Astrocyte (in vitro differentiated cells and primary cell): ENCODE measurements at regions not wholly inside any gene's neighbourhood (a gene's known extent, or its start where the extent isn't known, plus 50 kb on each side); places are given as distances from the start of the nearest gene placed in this dataset.

ENCODE experiments used
- DNase-seq: peaks from one replicate; pipeline ENCODE4 v3.0.0-alpha.2; 2010; ENCODE audit warnings: low read depth
- FAIRE-seq: peaks from 2 replicates; lab custom pipeline; 2011; peaks lifted over from hg19 to GRCh38; lab: Jason Lieb, UNC
- H2AFZ ChIP-seq: 2 replicates; pipeline ENCODE4 v1.6.0; 2012; ENCODE audit warnings: low read depth, low read length, inconsistent platforms
- H3K27ac ChIP-seq: 2 replicates; pipeline ENCODE4 v1.5.1; 2011; ENCODE audit warnings: low read depth, low read length, inconsistent platforms
- H3K27me3 ChIP-seq: 2 replicates; pipeline ENCODE4 v1.6.0; 2011; ENCODE audit warnings: low read length, inconsistent platforms; ENCODE audit not compliant: insufficient read depth
- H3K36me3 ChIP-seq: 2 replicates; pipeline ENCODE4 v1.5.1; 2011; ENCODE audit warnings: low read length, inconsistent platforms; ENCODE audit not compliant: insufficient read depth
- H3K4me1 ChIP-seq: 2 replicates; pipeline ENCODE4 v1.5.1; 2011; ENCODE audit warnings: low read length, inconsistent platforms; ENCODE audit not compliant: insufficient read depth
- H3K4me2 ChIP-seq: 2 replicates; pipeline ENCODE4 v1.6.0; 2012; ENCODE audit warnings: low read length, inconsistent platforms
- H3K4me3 ChIP-seq: 2 replicates; pipeline ENCODE4 v1.5.1; 2011; ENCODE audit warnings: low read depth, mild to moderate bottlenecking, low read length, inconsistent platforms; ENCODE audit not compliant: insufficient read depth
- H3K79me2 ChIP-seq: 2 replicates; pipeline ENCODE4 v1.6.0; 2012; ENCODE audit warnings: mild to moderate bottlenecking, low read length, inconsistent platforms; ENCODE audit not compliant: insufficient read depth
- H3K9ac ChIP-seq: 2 replicates; pipeline ENCODE4 v1.6.0; 2012; ENCODE audit warnings: mild to moderate bottlenecking, low read length, inconsistent platforms
- H3K9me3 ChIP-seq: 2 replicates; pipeline ENCODE4 v1.5.1; 2012; ENCODE audit warnings: low read depth, mild to moderate bottlenecking, low read length, inconsistent platforms; ENCODE audit not compliant: insufficient read depth
- H4K20me1 ChIP-seq: 2 replicates; pipeline ENCODE4 v1.6.0; 2012; ENCODE audit warnings: low read length, inconsistent platforms; ENCODE audit not compliant: insufficient read depth
- H3K27ac Mint-ChIP-seq: one replicate; pipeline ENCODE4 v1.8.0; 2021; ENCODE audit warnings: mild to moderate bottlenecking, mixed read lengths; ENCODE audit not compliant: unreplicated experiment
- H3K27me3 Mint-ChIP-seq: one replicate; pipeline ENCODE4 v1.8.0; 2021; ENCODE audit warnings: low read depth, mixed read lengths; ENCODE audit not compliant: unreplicated experiment
- H3K36me3 Mint-ChIP-seq: one replicate; pipeline ENCODE4 v1.8.0; 2021; ENCODE audit warnings: low read depth, mixed read lengths; ENCODE audit not compliant: unreplicated experiment
- H3K4me1 Mint-ChIP-seq: one replicate; pipeline ENCODE4 v1.8.0; 2021; ENCODE audit warnings: low read depth, mixed read lengths; ENCODE audit not compliant: unreplicated experiment
- H3K4me3 Mint-ChIP-seq: one replicate; pipeline ENCODE4 v1.8.0; 2021; ENCODE audit warnings: mild to moderate bottlenecking, moderate library complexity, mixed read lengths; ENCODE audit not compliant: unreplicated experiment
- H3K9me3 Mint-ChIP-seq: one replicate; pipeline ENCODE4 v1.8.0; 2021; ENCODE audit warnings: mild to moderate bottlenecking, mixed read lengths; ENCODE audit not compliant: unreplicated experiment
- EZH2 ChIP-seq: IDR thresholded peaks from 2 replicates; pipeline ENCODE4 v1.6.1; 2012; ENCODE audit warnings: mild to moderate bottlenecking, low read length, inconsistent platforms; ENCODE audit not compliant: insufficient read depth
- TF ChIP-seq, protein P1 (sequence below): IDR thresholded peaks from 2 replicates; pipeline ENCODE4 v1.5.1; 2011; ENCODE audit warnings: low read depth, mild to moderate bottlenecking, inconsistent platforms, low read length, moderate library complexity; ENCODE audit not compliant: insufficient read depth

DNA sequence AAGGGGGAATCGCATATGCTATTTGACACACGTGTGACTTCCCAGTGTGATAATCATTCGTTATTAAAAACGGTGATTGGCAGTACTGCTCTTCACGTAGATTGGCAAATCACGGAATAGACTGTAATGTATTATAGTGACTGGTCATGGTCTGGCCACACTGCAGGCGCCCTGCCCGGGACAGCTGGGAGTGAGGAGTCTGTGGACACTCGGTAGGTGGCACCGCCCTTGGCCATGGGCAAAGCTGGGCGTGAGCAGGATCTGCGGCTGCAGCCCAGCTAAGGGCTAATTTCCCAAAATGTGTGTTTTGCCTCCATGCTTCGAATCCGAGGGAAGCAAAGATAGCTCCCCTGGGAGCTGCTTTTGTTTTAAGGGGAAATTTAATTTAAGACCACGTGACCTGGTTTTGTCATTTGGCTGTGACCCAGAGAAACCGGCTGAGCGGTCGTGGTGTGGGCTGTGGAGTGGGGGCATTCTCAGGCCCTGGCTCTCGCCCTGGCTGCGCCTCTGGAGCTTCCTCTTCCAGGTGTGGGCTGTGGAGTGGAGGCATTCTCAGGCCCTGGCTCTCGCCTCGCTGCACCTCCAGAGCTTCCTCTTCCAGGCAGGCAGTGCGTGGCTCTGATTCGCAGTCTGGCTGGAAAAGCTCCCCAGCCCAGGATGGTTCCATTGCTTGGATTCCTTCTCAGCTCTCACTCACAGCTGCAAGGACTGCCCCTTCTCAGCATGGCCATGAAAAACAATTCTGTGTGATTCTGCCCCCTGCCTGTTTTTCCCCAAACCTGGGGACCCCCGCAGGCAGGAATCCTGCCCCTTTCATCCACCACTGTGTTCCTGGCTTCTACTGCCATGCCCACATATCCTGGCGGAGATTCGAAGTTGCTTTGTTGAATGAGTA, 131.1 kb downstream of the OLFM1 start:
- DNase-seq = no peak
- H3K27me3 Mint-ChIP-seq = peaks cover 44% of the 10 kb centered on the region
- Histone ChIP-seq H3K9me3 (no peaks in the 10 kb centered on the region), H4K20me1 (no peaks in the 10 kb centered on the region), H3K36me3 (no peaks in the 10 kb centered on the region), H3K27ac (no peak overlapping the region), H3K27me3 (peaks cover 9% of the 10 kb centered on the region), H3K4me2 (no peak overlapping the region), H3K4me1 (no peaks in the 10 kb centered on the region), H3K9ac (no peak overlapping the region), H2AFZ (no peak overlapping the region), H3K4me3 (no peak overlapping the region), H3K79me2 (no peaks in the 10 kb centered on the region)
- H3K9me3 Mint-ChIP-seq = peaks cover 2% of the 10 kb centered on the region
- FAIRE-seq = no peak
- H3K27ac Mint-ChIP-seq = no peak overlapping the region
- no peaks in the 10 kb centered on the region for H3K36me3 Mint-ChIP-seq
- TF ChIP-seq EZH2 = no peak
- TF ChIP-seq, protein P1, sequence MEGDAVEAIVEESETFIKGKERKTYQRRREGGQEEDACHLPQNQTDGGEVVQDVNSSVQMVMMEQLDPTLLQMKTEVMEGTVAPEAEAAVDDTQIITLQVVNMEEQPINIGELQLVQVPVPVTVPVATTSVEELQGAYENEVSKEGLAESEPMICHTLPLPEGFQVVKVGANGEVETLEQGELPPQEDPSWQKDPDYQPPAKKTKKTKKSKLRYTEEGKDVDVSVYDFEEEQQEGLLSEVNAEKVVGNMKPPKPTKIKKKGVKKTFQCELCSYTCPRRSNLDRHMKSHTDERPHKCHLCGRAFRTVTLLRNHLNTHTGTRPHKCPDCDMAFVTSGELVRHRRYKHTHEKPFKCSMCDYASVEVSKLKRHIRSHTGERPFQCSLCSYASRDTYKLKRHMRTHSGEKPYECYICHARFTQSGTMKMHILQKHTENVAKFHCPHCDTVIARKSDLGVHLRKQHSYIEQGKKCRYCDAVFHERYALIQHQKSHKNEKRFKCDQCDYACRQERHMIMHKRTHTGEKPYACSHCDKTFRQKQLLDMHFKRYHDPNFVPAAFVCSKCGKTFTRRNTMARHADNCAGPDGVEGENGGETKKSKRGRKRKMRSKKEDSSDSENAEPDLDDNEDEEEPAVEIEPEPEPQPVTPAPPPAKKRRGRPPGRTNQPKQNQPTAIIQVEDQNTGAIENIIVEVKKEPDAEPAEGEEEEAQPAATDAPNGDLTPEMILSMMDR = no peak
- H3K4me1 Mint-ChIP-seq = no peaks in the 10 kb centered on the region
- no peak overlapping the region for H3K4me3 Mint-ChIP-seq

DNA sequence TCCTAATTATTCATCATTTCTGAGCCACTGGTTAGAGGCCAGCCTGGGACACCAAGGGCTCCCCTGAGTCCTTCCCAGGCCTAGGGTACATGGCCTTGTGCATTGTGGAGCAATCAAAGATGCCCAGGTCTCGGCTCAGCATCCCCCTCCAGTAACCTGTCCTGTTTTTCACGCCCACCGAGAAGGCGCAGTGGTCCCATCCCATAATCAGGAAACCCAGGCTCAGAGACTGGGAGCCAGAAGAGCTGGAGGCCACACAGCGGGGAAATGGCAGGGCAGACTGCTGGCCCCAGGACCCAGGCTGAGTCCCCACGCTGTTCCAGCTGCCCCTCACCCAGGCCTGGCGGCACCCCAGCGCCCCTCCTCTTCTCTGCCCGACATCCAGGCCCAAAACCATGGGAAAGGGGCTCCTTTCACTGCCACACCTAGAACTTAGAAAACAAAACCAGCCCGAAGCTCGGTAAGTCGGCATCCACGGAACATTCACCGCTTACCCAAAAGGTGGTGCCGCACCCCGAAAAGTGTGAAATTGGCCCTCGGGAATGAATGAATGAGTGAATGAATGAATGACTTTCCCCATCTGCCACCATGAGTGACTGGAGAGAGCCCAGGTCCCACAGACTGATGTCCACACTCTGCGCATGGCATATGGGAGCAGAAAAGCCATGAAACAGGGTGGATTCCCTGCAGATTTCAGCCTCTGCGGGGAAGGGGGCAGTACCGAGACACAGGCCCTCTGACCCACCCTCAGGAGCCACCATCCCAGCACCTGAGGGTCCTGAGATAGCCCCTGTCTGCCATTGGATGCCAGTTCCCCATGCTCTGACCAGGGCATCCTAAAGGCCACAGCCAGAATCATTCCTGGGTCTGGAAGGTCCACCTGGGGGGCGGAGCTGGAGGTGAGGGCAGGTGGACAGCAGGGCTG, 132.5 kb downstream of the OLFM1 start:
- Histone ChIP-seq H3K9me3 (no peaks in the 10 kb centered on the region), H3K4me1 (no peaks in the 10 kb centered on the region)
- peaks cover 39% of the 10 kb centered on the region for H3K27me3 Mint-ChIP-seq

More for the DNA sequence above, 132.5 kb downstream of the OLFM1 start:
- H3K27ac Mint-ChIP-seq = no peak overlapping the region
- no peaks in the 10 kb centered on the region for H3K36me3 ChIP-seq
- H4K20me1 ChIP-seq = no peaks in the 10 kb centered on the region
- H3K9me3 Mint-ChIP-seq = no peaks in the 10 kb centered on the region
- H3K4me2 ChIP-seq = no peak overlapping the region
- no peak overlapping the region for H3K4me3 ChIP-seq
- no peaks in the 10 kb centered on the region for H3K36me3 Mint-ChIP-seq
- DNase-seq = no peak
- H3K79me2 ChIP-seq = no peaks in the 10 kb centered on the region
- no peak for FAIRE-seq
- no peak overlapping the region for H3K27ac ChIP-seq
- H3K4me3 Mint-ChIP-seq = no peak overlapping the region
- H3K9ac ChIP-seq = no peak overlapping the region
- H2AFZ ChIP-seq = no peak overlapping the region
- peaks cover 9% of the 10 kb centered on the region for H3K27me3 ChIP-seq
- TF ChIP-seq EZH2 = no peak
- TF ChIP-seq, protein P1 = no peak
- H3K4me1 Mint-ChIP-seq = no peaks in the 10 kb centered on the region
